ENCODE measurements at regions not wholly inside any gene's neighbourhood (a gene's known extent, or its start where the extent isn't known, plus 50 kb on each side); places are given as distances from the start of the nearest gene placed in this dataset.

DNA sequence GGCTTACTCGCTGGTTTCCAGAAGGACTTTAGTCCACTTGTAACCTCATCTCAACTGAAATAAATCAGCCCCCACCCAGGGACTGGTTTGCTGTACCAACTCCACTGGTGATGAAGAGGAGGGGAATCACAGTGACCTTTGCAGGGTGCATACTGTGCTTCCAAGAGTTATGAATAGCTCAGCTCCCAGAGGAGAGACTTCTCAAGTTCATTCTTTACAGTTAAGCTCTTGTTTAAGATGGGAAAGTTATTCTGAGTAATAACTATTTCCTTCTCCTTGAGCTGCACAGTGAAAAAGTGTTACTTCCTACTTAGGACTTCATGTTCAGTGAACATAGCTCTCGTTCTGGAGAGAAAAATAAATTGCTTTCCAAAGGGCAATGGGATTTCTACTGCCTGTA is 166.5 kb upstream of the ECI2 start:
- H3K9me3 ChIP-seq (ENCODE audit: low read depth, low read length): no peaks in the 10 kb centered on the region
- H2AFZ ChIP-seq (ENCODE audit: low read length): no peak overlapping the region
- H3K79me2 ChIP-seq (ENCODE audit: insufficient read depth, low read length): no peaks in the 10 kb centered on the region
- peaks cover 3% of the 10 kb centered on the region for H3K27me3 ChIP-seq (ENCODE audit: insufficient read depth, low read length)
- no peaks in the 10 kb centered on the region for H4K20me1 ChIP-seq (ENCODE audit: insufficient read depth, low read length)
- H3K27ac ChIP-seq (ENCODE audit: low read depth, low read length): no peak overlapping the region
- H3K36me3 ChIP-seq (ENCODE audit: insufficient read depth, low read length): no peaks in the 10 kb centered on the region
- no peak overlapping the region for H3K4me3 ChIP-seq (ENCODE audit: insufficient read depth, low read length)
- no peak for DNase-seq (ENCODE audit: insufficient read length, low spot score, missing footprints)
- H3K4me1 ChIP-seq (ENCODE audit: insufficient read depth, low read length): no peaks in the 10 kb centered on the region
- TF ChIP-seq, protein P1, sequence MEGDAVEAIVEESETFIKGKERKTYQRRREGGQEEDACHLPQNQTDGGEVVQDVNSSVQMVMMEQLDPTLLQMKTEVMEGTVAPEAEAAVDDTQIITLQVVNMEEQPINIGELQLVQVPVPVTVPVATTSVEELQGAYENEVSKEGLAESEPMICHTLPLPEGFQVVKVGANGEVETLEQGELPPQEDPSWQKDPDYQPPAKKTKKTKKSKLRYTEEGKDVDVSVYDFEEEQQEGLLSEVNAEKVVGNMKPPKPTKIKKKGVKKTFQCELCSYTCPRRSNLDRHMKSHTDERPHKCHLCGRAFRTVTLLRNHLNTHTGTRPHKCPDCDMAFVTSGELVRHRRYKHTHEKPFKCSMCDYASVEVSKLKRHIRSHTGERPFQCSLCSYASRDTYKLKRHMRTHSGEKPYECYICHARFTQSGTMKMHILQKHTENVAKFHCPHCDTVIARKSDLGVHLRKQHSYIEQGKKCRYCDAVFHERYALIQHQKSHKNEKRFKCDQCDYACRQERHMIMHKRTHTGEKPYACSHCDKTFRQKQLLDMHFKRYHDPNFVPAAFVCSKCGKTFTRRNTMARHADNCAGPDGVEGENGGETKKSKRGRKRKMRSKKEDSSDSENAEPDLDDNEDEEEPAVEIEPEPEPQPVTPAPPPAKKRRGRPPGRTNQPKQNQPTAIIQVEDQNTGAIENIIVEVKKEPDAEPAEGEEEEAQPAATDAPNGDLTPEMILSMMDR (IDR thresholded peaks at IDR 0.05; ENCODE audit: extremely low read depth, low read depth, low read length): no peak
- no peak overlapping the region for H3K4me2 ChIP-seq (ENCODE audit: insufficient read depth, low read length)

DNA sequence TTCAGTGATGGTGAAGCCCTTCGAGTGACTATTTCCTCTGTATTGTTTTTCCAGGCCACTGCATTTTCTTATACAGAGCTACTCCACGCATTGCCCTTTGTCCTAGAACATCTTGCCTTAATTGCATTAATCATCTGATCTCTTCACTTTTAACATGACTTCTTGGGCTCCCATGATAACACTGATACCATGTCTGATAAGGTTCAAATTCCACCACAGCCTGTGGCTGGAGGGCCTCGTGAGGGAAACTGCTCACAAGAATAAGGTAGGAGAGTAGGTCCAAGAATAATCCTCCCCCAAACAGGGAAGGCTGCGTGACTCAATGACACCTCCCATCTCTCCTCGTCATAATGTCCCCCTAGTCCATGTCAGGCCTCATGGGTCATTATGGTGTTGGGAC is 165.5 kb upstream of the ECI2 start:
- DNase-seq (ENCODE audit: insufficient read length, low spot score, missing footprints): no peak
- Histone ChIP-seq H3K9me3 (ENCODE audit: low read depth, low read length) (no peaks in the 10 kb centered on the region), H3K4me1 (ENCODE audit: insufficient read depth, low read length) (no peaks in the 10 kb centered on the region), H4K20me1 (ENCODE audit: insufficient read depth, low read length) (no peaks in the 10 kb centered on the region), H3K36me3 (ENCODE audit: insufficient read depth, low read length) (no peaks in the 10 kb centered on the region), H3K27me3 (ENCODE audit: insufficient read depth, low read length) (peaks cover 3% of the 10 kb centered on the region), H3K27ac (ENCODE audit: low read depth, low read length) (no peak overlapping the region), H2AFZ (ENCODE audit: low read length) (no peak overlapping the region), H3K79me2 (ENCODE audit: insufficient read depth, low read length) (no peaks in the 10 kb centered on the region), H3K4me3 (ENCODE audit: insufficient read depth, low read length) (no peak overlapping the region), H3K4me2 (ENCODE audit: insufficient read depth, low read length) (no peak overlapping the region)
- TF ChIP-seq, protein P1 (IDR thresholded peaks at IDR 0.05; ENCODE audit: extremely low read depth, low read depth, low read length): no peak

DNA sequence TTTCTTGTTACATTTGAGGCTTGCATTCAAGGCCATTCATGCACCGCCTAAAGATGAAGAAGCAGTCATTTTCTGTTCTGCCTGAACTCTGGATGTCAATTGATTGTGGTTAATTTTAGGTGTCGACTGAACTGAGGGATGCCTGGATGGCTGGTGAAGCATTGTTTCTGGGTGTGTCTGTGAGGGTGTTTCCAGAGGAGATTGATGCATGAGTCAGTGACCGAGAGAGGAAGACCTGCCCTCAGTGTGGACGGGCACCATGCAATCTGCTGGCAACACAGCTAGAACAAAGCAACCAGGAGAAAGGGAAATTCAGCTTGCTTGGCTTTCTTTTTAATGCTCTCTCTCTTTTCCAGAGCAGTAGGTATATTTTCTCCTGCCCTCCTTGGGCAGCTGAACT is 164.1 kb upstream of the ECI2 start:
- Histone ChIP-seq H2AFZ (ENCODE audit: low read length) (no peak overlapping the region), H3K36me3 (ENCODE audit: insufficient read depth, low read length) (no peaks in the 10 kb centered on the region), H3K4me1 (ENCODE audit: insufficient read depth, low read length) (no peaks in the 10 kb centered on the region), H3K27ac (ENCODE audit: low read depth, low read length) (no peak overlapping the region), H3K27me3 (ENCODE audit: insufficient read depth, low read length) (no peaks in the 10 kb centered on the region), H3K4me2 (ENCODE audit: insufficient read depth, low read length) (no peak overlapping the region), H3K79me2 (ENCODE audit: insufficient read depth, low read length) (no peaks in the 10 kb centered on the region), H3K4me3 (ENCODE audit: insufficient read depth, low read length) (no peak overlapping the region), H4K20me1 (ENCODE audit: insufficient read depth, low read length) (no peaks in the 10 kb centered on the region), H3K9me3 (ENCODE audit: low read depth, low read length) (no peaks in the 10 kb centered on the region)
- DNase-seq (ENCODE audit: insufficient read length, low spot score, missing footprints): no peak
- TF ChIP-seq, protein P1 (IDR thresholded peaks at IDR 0.05; ENCODE audit: extremely low read depth, low read depth, low read length): no peak

DNA sequence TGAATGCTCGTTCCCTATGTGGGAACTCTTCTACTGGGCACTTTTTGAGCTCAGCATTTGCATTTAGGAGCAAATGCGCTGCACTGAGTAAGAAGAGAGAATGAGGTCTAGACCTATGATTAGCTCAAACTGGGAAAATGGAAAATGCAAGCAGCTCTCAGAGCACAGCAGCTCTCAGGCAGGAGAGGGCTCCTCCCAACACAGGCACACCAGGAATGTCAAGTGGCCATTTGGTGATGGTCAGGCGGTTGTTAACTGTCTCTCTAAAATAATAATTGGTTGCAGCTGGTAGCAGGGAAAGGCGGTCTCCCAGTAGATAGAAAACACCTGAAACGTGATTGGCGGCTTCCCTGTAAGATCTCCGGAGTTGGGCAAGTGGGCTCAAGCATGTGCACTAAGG is 162.0 kb upstream of the ECI2 start:
- Histone ChIP-seq H3K79me2 (ENCODE audit: insufficient read depth, low read length) (no peaks in the 10 kb centered on the region), H3K9me3 (ENCODE audit: low read depth, low read length) (no peaks in the 10 kb centered on the region), H3K27ac (ENCODE audit: low read depth, low read length) (no peak overlapping the region), H3K4me2 (ENCODE audit: insufficient read depth, low read length) (no peak overlapping the region), H4K20me1 (ENCODE audit: insufficient read depth, low read length) (no peaks in the 10 kb centered on the region), H3K36me3 (ENCODE audit: insufficient read depth, low read length) (no peaks in the 10 kb centered on the region), H2AFZ (ENCODE audit: low read length) (no peak overlapping the region), H3K4me1 (ENCODE audit: insufficient read depth, low read length) (no peaks in the 10 kb centered on the region), H3K27me3 (ENCODE audit: insufficient read depth, low read length) (peaks cover 4% of the 10 kb centered on the region), H3K4me3 (ENCODE audit: insufficient read depth, low read length) (no peak overlapping the region)
- no peak for DNase-seq (ENCODE audit: insufficient read length, low spot score, missing footprints)
- TF ChIP-seq, protein P1 (IDR thresholded peaks at IDR 0.05; ENCODE audit: extremely low read depth, low read depth, low read length): no peak
